ENCODE measurements at regions not wholly inside any gene's neighbourhood (a gene's known extent, or its start where the extent isn't known, plus 50 kb on each side); places are given as distances from the start of the nearest gene placed in this dataset.

DNA sequence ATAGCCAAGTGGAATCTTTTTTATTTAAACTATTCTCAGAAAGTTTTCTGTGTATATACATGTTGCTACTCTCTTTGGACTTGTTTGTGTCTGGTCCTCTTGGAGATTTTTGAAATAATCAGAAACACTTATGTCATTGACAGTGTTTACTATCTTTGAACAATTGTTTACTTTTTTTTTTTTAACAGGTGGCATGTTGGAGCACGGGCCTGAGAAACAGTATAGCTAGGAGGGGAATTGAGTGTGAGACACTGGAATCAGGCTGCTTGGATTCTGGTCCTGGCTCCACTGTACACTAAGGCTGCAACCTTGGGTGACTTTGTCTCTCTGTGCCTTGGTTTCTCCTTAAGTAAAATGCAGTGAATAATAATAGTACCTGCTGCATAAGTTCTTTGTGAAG lies 279.6 kb downstream of the PRL start:
- no peak overlapping the region for H3K4me3 ChIP-seq
- intact Hi-C loops (cut with DNase I): no loop called here
- no peaks in the 10 kb centered on the region for H3K27me3 ChIP-seq (ENCODE audit: low read depth)
- no peak overlapping the region for H3K27ac ChIP-seq
- H3K4me1 ChIP-seq: peaks cover 9% of the 10 kb centered on the region
- H3K9me3 ChIP-seq: peaks cover 4% of the 10 kb centered on the region
- ATAC-seq: peak; percentile 11 to 48
- H3K36me3 ChIP-seq: no peaks in the 10 kb centered on the region
- TF ChIP-seq, protein P1, sequence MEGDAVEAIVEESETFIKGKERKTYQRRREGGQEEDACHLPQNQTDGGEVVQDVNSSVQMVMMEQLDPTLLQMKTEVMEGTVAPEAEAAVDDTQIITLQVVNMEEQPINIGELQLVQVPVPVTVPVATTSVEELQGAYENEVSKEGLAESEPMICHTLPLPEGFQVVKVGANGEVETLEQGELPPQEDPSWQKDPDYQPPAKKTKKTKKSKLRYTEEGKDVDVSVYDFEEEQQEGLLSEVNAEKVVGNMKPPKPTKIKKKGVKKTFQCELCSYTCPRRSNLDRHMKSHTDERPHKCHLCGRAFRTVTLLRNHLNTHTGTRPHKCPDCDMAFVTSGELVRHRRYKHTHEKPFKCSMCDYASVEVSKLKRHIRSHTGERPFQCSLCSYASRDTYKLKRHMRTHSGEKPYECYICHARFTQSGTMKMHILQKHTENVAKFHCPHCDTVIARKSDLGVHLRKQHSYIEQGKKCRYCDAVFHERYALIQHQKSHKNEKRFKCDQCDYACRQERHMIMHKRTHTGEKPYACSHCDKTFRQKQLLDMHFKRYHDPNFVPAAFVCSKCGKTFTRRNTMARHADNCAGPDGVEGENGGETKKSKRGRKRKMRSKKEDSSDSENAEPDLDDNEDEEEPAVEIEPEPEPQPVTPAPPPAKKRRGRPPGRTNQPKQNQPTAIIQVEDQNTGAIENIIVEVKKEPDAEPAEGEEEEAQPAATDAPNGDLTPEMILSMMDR (IDR thresholded peaks at IDR 0.05): no peak
- DNase-seq: no peak

DNA sequence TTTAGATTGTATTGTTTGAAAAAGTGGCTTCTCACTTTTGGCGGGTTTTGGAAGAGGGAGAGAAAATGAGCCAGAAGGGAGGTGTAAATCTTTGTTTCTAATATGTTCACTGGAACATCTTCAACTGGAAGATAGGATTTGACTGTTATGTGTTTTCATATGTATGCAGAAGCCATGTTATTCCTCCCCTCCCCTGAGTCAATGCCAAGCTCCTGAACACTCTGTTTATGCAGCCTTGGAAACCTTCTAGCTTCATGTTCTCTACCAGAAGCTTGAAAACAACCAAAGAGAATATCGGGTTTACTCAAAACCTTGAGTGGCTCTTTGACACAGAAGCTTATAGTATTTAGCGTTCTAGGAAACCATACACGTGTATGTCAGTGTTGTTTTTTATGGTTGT lies 279.1 kb downstream of the PRL start:
- Histone ChIP-seq H3K27me3 (ENCODE audit: low read depth) (no peaks in the 10 kb centered on the region), H3K4me1 (peaks cover 9% of the 10 kb centered on the region), H3K9me3 (peaks cover 6% of the 10 kb centered on the region), H3K4me3 (no peak overlapping the region), H3K27ac (no peak overlapping the region), H3K36me3 (no peaks in the 10 kb centered on the region)
- no peak for ATAC-seq
- TF ChIP-seq, protein P1 (IDR thresholded peaks at IDR 0.05): no peak
- intact Hi-C loops (cut with DNase I): no loop called here
- DNase-seq: no peak

DNA sequence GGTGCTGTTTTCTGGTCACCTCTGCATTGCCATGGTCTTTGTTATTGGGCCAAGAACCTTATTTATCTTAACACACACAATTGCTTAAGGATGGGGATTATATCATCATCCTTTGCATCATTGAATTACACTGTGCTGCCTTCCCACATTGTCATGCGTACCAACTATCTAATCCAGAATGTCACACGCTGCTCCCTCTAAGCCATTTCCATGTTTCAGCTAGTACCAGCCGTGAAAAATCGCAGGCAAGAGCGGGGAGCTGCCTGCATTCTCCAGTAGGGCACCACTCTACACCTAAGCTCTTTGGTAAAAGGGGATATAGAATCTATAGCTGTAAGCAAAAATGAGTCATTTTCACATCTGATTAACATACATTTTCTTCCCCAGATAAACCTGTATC lies 277.0 kb downstream of the PRL start:
- intact Hi-C loops (cut with DNase I): no loop called here
- TF ChIP-seq, protein P1 (IDR thresholded peaks at IDR 0.05): no peak
- no peak overlapping the region for H3K4me3 ChIP-seq
- no peak for DNase-seq
- peaks cover 6% of the 10 kb centered on the region for H3K9me3 ChIP-seq
- H3K4me1 ChIP-seq: peaks cover 11% of the 10 kb centered on the region
- H3K27ac ChIP-seq: no peak overlapping the region
- H3K36me3 ChIP-seq: no peaks in the 10 kb centered on the region
- H3K27me3 ChIP-seq (ENCODE audit: low read depth): no peaks in the 10 kb centered on the region
- no peak for ATAC-seq

DNA sequence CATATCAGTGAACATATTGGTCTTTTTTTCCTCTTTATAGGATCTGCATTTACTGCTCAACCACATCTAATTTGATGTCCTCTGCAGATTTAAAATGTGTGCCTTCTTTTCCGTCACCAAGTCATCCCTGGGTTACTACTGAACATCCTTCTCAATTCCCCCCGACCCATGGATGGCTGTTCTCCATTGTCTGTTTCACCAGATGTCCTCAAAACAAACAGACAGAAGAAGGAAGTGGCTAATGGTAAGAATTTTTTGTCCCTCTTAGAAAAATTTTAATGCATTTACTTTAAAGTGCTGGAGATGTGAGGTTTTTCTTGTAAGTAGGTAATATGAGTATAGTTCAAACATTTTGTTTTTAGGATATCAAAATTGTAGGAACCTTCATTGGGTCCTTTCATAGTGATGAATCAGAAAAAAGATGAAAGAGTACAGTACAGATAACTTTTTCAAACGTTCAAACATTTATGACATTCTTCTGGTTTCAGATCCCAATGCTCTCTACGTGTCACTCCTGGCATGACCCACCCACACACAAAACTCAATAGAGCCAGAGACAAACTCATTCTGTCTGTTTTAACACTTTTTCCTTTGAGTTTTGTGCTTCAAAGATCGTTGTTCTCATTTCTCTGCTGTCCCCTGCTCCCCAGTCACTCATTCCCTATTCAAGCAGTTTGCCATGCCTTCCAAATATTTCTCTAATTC lies 276.4 kb downstream of the PRL start:
- Histone ChIP-seq H3K27ac (no peak overlapping the region), H3K36me3 (no peaks in the 10 kb centered on the region), H3K4me3 (no peak overlapping the region), H3K4me1 (peaks cover 17% of the 10 kb centered on the region), H3K27me3 (ENCODE audit: low read depth) (no peaks in the 10 kb centered on the region), H3K9me3 (peaks cover 6% of the 10 kb centered on the region)
- ATAC-seq: no peak
- no peak for DNase-seq
- intact Hi-C loops (cut with DNase I): no loop called here
- TF ChIP-seq, protein P1 (IDR thresholded peaks at IDR 0.05): no peak

DNA sequence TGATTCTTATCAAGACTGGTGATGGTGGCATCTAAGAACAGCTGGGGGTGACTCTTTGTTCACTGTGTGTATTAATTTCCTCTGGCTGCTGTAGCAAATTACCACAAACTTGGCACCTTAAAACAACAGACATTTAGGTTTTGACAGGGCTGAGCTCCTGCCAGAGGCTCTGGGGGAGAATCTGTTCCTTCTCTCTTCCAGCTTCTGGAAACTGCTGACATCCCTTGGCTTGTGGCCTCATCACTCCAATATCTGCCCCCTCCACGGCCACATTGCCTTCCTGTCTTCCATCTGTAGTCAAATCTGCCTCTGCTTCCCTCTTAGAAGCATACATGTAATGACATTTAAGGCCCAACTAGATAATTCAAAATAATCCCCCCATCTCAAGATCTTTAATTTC lies 274.9 kb downstream of the PRL start:
- ATAC-seq: no peak
- TF ChIP-seq, protein P1 (IDR thresholded peaks at IDR 0.05): no peak
- Histone ChIP-seq H3K27ac (no peak overlapping the region), H3K4me1 (peaks cover 32% of the 10 kb centered on the region), H3K4me3 (no peak overlapping the region), H3K36me3 (no peaks in the 10 kb centered on the region), H3K9me3 (peaks cover 6% of the 10 kb centered on the region), H3K27me3 (ENCODE audit: low read depth) (no peaks in the 10 kb centered on the region)
- intact Hi-C loops (cut with DNase I): no loop called here
- DNase-seq: no peak

All from lower lobe of right lung (tissue), 2 donors.